ENCODE measurements at regions not wholly inside any gene's neighbourhood (a gene's known extent, or its start where the extent isn't known, plus 50 kb on each side); places are given as distances from the start of the nearest gene placed in this dataset.

GRCh38 chr4:30943356-30943755 lies 223.2 kb downstream of the PCDH7 start:
- Histone ChIP-seq H3K23me2 (ENCODE audit: insufficient read length, low read depth, low read length, poor library complexity, severe bottlenecking) (no peaks in the 10 kb centered on the region), H3K4me2 (ENCODE audit: insufficient read depth, insufficient read length, low read length) (no peak overlapping the region), H2BK5ac (ENCODE audit: insufficient read length, low read length) (no peak overlapping the region), H3K79me1 (ENCODE audit: insufficient read depth, low read depth, low read length, poor library complexity, severe bottlenecking) (no peaks in the 10 kb centered on the region), H3K23ac (ENCODE audit: insufficient read length, low read depth, low read length) (no peak overlapping the region), H3K9ac (ENCODE audit: extremely low read depth, insufficient read length, low read length) (no peak overlapping the region), H4K5ac (ENCODE audit: insufficient read length, low read depth, low read length) (no peak overlapping the region), H2BK120ac (ENCODE audit: low read depth, low read length, poor library complexity, severe bottlenecking) (no peak overlapping the region), H3K9me3 (ENCODE audit: control insufficient read depth, low read depth, low read length) (no peaks in the 10 kb centered on the region), H2BK12ac (ENCODE audit: insufficient read length, low read depth, low read length) (no peak overlapping the region), H4K20me1 (ENCODE audit: control insufficient read depth, insufficient read depth, insufficient read length) (no peaks in the 10 kb centered on the region), H3K4me1 (ENCODE audit: insufficient read depth, low read length) (no peaks in the 10 kb centered on the region), H3K27me3 (ENCODE audit: insufficient read depth, low read length) (no peaks in the 10 kb centered on the region), H3K14ac (ENCODE audit: insufficient read depth, low read length) (no peak overlapping the region), H3K4ac (ENCODE audit: low read depth, low read length) (no peak overlapping the region), H2AK5ac (ENCODE audit: insufficient read length, low read length) (no peak overlapping the region), H3K27ac (ENCODE audit: insufficient read length, low read depth, low read length) (no peak overlapping the region), H3T11ph (ENCODE audit: low read length) (no peak overlapping the region), H4K91ac (ENCODE audit: insufficient read length, low read depth, low read length) (no peak overlapping the region), H3K79me2 (ENCODE audit: insufficient read depth, low read length) (no peaks in the 10 kb centered on the region), H3K18ac (ENCODE audit: insufficient read length, low read depth, low read length) (no peak overlapping the region), H2BK20ac (ENCODE audit: low read depth, low read length, poor library complexity, severe bottlenecking) (no peak overlapping the region), H2BK15ac (ENCODE audit: low read depth, low read length) (no peak overlapping the region), H2AFZ (ENCODE audit: low read length) (no peak overlapping the region), H4K8ac (replicated peaks; ENCODE audit: insufficient read length, low read depth, low read length) (no peak overlapping the region), H3K56ac (ENCODE audit: insufficient read length, low read depth, low read length) (no peak overlapping the region)
- H3K4me3 Mint-ChIP-seq: no peak overlapping the region
- no peak for TF ChIP-seq CTCF (conservative IDR thresholded peaks at IDR 0.05)
- H3K9me3 Mint-ChIP-seq: no peaks in the 10 kb centered on the region
- no peak for DNase-seq
- peaks cover 8% of the 10 kb centered on the region in 2 experiments for H3K4me1 Mint-ChIP-seq
- WGBS (ENCODE audit: extremely low coverage, insufficient read length, low lambda C conversion rate): no CpG with 5 or more reads among the region's 2 CpGs
- H3K36me3 Mint-ChIP-seq (ENCODE audit: insufficient read depth in 1 of 3, low read depth in 3 of 3): no peaks in the 10 kb centered on the region
- H3K27ac Mint-ChIP-seq: peak overlapping the region in 1 of 3 experiments; percentile 34; a peak in 1 of 7 replicates
- H3K27me3 Mint-ChIP-seq (ENCODE audit: low read depth): no peaks in the 10 kb centered on the region

Measured in H9 (cell line).